HepG2 (cell line): ENCODE measurements at regions not wholly inside any gene's neighbourhood (a gene's known extent, or its start where the extent isn't known, plus 50 kb on each side); places are given as distances from the start of the nearest gene placed in this dataset.

Experiments
- ATAC-seq: fragments of 200-7000 bp; cut with Tn5 transposase; 3 replicates; pipeline ENCODE4 v1.9.1; 2020; ENCODE audit warnings: mild to moderate bottlenecking, moderate library complexity
- BruUV-seq: library from RNA; stranded (reverse); fragments of 400-500 nt; replicated peaks from 2 replicates; lab custom pipeline; 2021; lab: Mats Ljungman, UMichigan
- CTCF ChIA-PET: fragments of 300-600 bp; formaldehyde crosslinking; extraction: SDS; loops from one replicate; lab custom pipeline; 2021; ENCODE audit warnings: low total read pairs, inconsistent platforms, low intra/inter-chr PET ratio; lab: Yijun Ruan, JAX
- POLR2A ChIA-PET: fragments of 350-600 bp; sonication (Branson Sonifier 250); formaldehyde crosslinking; loops from one replicate; lab custom pipeline; 2020; ENCODE audit warnings: antibody characterized with exemption, inconsistent platforms; lab: Yijun Ruan, JAX
- DNase-seq: peaks from one replicate; pipeline ENCODE4 v3.0.0-alpha.2; 2015; ENCODE audit warnings: low spot score
- FAIRE-seq: peaks from 3 replicates; lab custom pipeline; 2011; peaks lifted over from hg19 to GRCh38; lab: Jason Lieb, UNC
- H2AFZ ChIP-seq: one replicate; pipeline ENCODE4 v1.6.1; 2011; ENCODE audit warnings: low read length, inconsistent platforms
- H3K27ac ChIP-seq: fragments of 300-600 bp; 3 replicates; pipeline ENCODE4 v1.8.0; 2011; ENCODE audit warnings: mixed run types, mild to moderate bottlenecking, mixed read lengths, low read length, inconsistent platforms; ENCODE audit not compliant: insufficient read depth; ENCODE audit errors: extremely low read length
- H3K27me3 ChIP-seq, 2 experiments: fragments of 200-600 bp in 1 of 2; 2 replicates in 1 of 2; 3 replicates in 1 of 2; pipeline versions ENCODE4 v1.6.0 to v1.8.0; 2011; ENCODE audit warnings: low read length in 2 of 2, mild to moderate bottlenecking in 2 of 2, moderate library complexity in 2 of 2, inconsistent platforms in 1 of 2; ENCODE audit not compliant: insufficient read depth in 2 of 2, control insufficient read depth in 1 of 2
- H3K36me3 ChIP-seq, 2 experiments: fragments of 200-600 bp in 1 of 2; replicated peaks in 1 of 2; 2 replicates in 1 of 2; 3 replicates in 1 of 2; pipeline versions ENCODE4 v1.5.1 to v1.8.0; 2011; ENCODE audit warnings: low read length in 2 of 2, inconsistent platforms in 1 of 2; ENCODE audit not compliant: insufficient read depth in 2 of 2, control insufficient read depth in 1 of 2
- H3K4me1 ChIP-seq: 2 replicates; pipeline ENCODE4 v1.5.1; 2012; ENCODE audit warnings: low read length, inconsistent platforms; ENCODE audit not compliant: insufficient read depth
- H3K4me2 ChIP-seq: 2 replicates; pipeline ENCODE4 v1.6.0; 2011; ENCODE audit warnings: low read depth, low read length, inconsistent platforms
- H3K4me3 ChIP-seq, 3 experiments: fragments of 200-600 bp in 1 of 3; sonication (generic), shearing (Covaris generic) in 1 of 3; replicated peaks in 1 of 3; 2 replicates each; pipeline ENCODE4 v1.5.1; 2011 to 2016; ENCODE audit warnings: low read length in 3 of 3, inconsistent platforms in 2 of 3, low read depth in 2 of 3, mild to moderate bottlenecking in 2 of 3, control low read depth in 1 of 3, mixed read lengths in 1 of 3; ENCODE audit not compliant: insufficient read depth in 1 of 3
- H3K79me2 ChIP-seq: one replicate; pipeline ENCODE4 v1.6.1; 2011; ENCODE audit warnings: low read length, inconsistent platforms; ENCODE audit not compliant: insufficient read depth
- H3K9ac ChIP-seq: 2 replicates; pipeline ENCODE4 v1.6.0; 2011; ENCODE audit warnings: mild to moderate bottlenecking, low read depth, low read length, inconsistent platforms; ENCODE audit not compliant: insufficient read depth
- H3K9me3 ChIP-seq: 2 replicates; pipeline ENCODE4 v1.5.1; 2012; ENCODE audit warnings: mild to moderate bottlenecking, low read length
- H4K20me1 ChIP-seq: 2 replicates; pipeline ENCODE4 v1.6.0; 2011; ENCODE audit warnings: inconsistent platforms, mild to moderate bottlenecking, low read length, moderate library complexity; ENCODE audit not compliant: insufficient read depth
- ATF7 ChIP-seq, 2 experiments: fragments of 450-650 bp in 1 of 2; sonication (generic) in 1 of 2; formaldehyde crosslinking in 1 of 2; IDR thresholded peaks; 2 replicates each; pipeline versions ENCODE4 v1.4.0 to v1.6.1; 2016 to 2020; ENCODE audit warnings: antibody characterized with exemption in 1 of 2, mild to moderate bottlenecking in 1 of 2, missing genetic modification reagents in 1 of 2
- FOXP1 ChIP-seq, 2 experiments: fragments of 450-650 bp in 1 of 2; IDR thresholded peaks; 2 replicates each; pipeline ENCODE4 v1.6.1; 2017 to 2018; ENCODE audit warnings: antibody characterized with exemption in 1 of 2
- HINFP ChIP-seq: sonication (generic); formaldehyde crosslinking; IDR thresholded peaks from 2 replicates; pipeline ENCODE4 v1.4.0; 2020; ENCODE audit warnings: low read depth, mild to moderate bottlenecking, missing genetic modification reagents
- MYNN ChIP-seq: sonication (generic); formaldehyde crosslinking; IDR thresholded peaks from 2 replicates; pipeline ENCODE4 v1.4.0; 2020; ENCODE audit warnings: mild to moderate bottlenecking, low read depth, missing genetic modification reagents
- NCOR1 ChIP-seq: fragments of 200-600 bp; sonication (generic); IDR thresholded peaks from 2 replicates; pipeline ENCODE4 v1.7.0; 2017; ENCODE audit warnings: antibody characterized with exemption, low read length, borderline replicate concordance
- NFYC ChIP-seq: IDR thresholded peaks from 2 replicates; pipeline ENCODE4 v1.6.1; 2016; ENCODE audit warnings: missing genetic modification reagents, missing compliant biosample characterization
- PAWR ChIP-seq: sonication (generic); formaldehyde crosslinking; IDR thresholded peaks from 2 replicates; pipeline ENCODE4 v1.4.0; 2020; ENCODE audit warnings: missing genetic modification reagents, mild to moderate bottlenecking, borderline replicate concordance
- TEAD2 ChIP-seq: sonication (generic); formaldehyde crosslinking; IDR thresholded peaks from 2 replicates; pipeline ENCODE4 v1.9.0; 2021; ENCODE audit warnings: missing genetic modification reagents
- TRAFD1 ChIP-seq: sonication (generic); formaldehyde crosslinking; IDR thresholded peaks from 2 replicates; pipeline ENCODE4 v1.5.1; 2020; ENCODE audit warnings: missing genetic modification reagents, mild to moderate bottlenecking, borderline replicate concordance
- U2AF2 ChIP-seq: fragments of 200-400 bp; formaldehyde crosslinking; IDR thresholded peaks from 2 replicates; pipeline ENCODE4 v1.6.1; 2017; ENCODE audit warnings: low read depth, mild to moderate bottlenecking, low read length
- XRCC5 ChIP-seq: fragments of 200-400 bp; formaldehyde crosslinking; optimal IDR thresholded peaks from 2 replicates; pipeline ENCODE3; 2017; ENCODE audit warnings: mild to moderate bottlenecking, low read length
- ZFYVE20 ChIP-seq: sonication (generic); formaldehyde crosslinking; IDR thresholded peaks from 2 replicates; pipeline ENCODE4 v1.8.0; 2023; ENCODE audit warnings: low read depth, mild to moderate bottlenecking, moderate library complexity, missing genetic modification reagents, borderline replicate concordance
- ZMYM4 ChIP-seq: sonication (generic); formaldehyde crosslinking; IDR thresholded peaks from 2 replicates; pipeline ENCODE4 v1.8.1; 2023; ENCODE audit warnings: mild to moderate bottlenecking, missing genetic modification reagents
- ZNF24 ChIP-seq: fragments of 450-650 bp; IDR thresholded peaks from 2 replicates; pipeline ENCODE4 v1.6.1; 2017; ENCODE audit warnings: antibody characterized with exemption, mild to moderate bottlenecking
- ZNF75D ChIP-seq: sonication (generic); formaldehyde crosslinking; IDR thresholded peaks from 2 replicates; pipeline ENCODE4 v1.8.1; 2023; ENCODE audit warnings: missing genetic modification reagents, mild to moderate bottlenecking, borderline replicate concordance
- ZSCAN12 ChIP-seq: sonication (generic); formaldehyde crosslinking; IDR thresholded peaks from 2 replicates; pipeline ENCODE4 v1.9.0; 2021; ENCODE audit warnings: mild to moderate bottlenecking, missing genetic modification reagents
- WGBS: methylation state at CpG from one replicate; pipeline ENCODE4 v1.1.6; 2017; ENCODE audit warnings: low lambda C conversion rate; 5-methylcytosine and 5-hydroxymethylcytosine counted together
- in situ Hi-C: cut with HindIII; loops from 2 replicates; pipeline ENCODE4 v1.10.0; 2017; ENCODE audit warnings: low pct_unique_long_range_greater_than_20kb; ENCODE audit not compliant: extremely low pct_ligation_motif_present
- intact Hi-C: fragments of 100-400 bp; cut with micrococcal nuclease; formaldehyde crosslinking; loops from one replicate; pipeline ENCODE4 v1.10.0; 2022; ENCODE audit not compliant: unreplicated experiment

- TF ChIP-seq MYNN (CRISPR knock-in tag), result no peak
- no peak for TF ChIP-seq PAWR (CRISPR knock-in tag)
These were observed 197.1 kb downstream of the ATP23 start (continued) for GRCh38 chr12:58138424-58138823.

GRCh38 chr12:58139894-58140293 is 198.5 kb downstream of the ATP23 start:
- in situ Hi-C loops, result no loop called here
- no peaks in the 10 kb centered on the region for H3K27me3 ChIP-seq
- POLR2A ChIA-PET, result no interaction called here
- no peak for ATAC-seq
- H3K4me3 ChIP-seq, result no peak overlapping the region
- no peak overlapping the region for H2AFZ ChIP-seq
- no peaks in the 10 kb centered on the region for H3K4me1 ChIP-seq
- DNase-seq, result no peak
- FAIRE-seq, result no peak
- intact Hi-C loops, result no loop called here
- H3K36me3 ChIP-seq, result no peaks in the 10 kb centered on the region
- no peak for TF ChIP-seq NCOR1
- TF ChIP-seq ATF7 (IDR thresholded peaks at IDR 0.05), result peak; percentile 41; the same call in 1 of the 2 replicates
- no peak for TF ChIP-seq ATF7 (CRISPR knock-in tag; IDR thresholded peaks at IDR 0.05)
- TF ChIP-seq, all 625 proteins: peak for 1
- no TSS peak for BruUV-seq
- Histone ChIP-seq H3K9ac (no peak overlapping the region), H3K9me3 (no peaks in the 10 kb centered on the region), H3K27ac (no peak overlapping the region), H3K79me2 (no peaks in the 10 kb centered on the region), H3K4me2 (no peak overlapping the region), H4K20me1 (no peaks in the 10 kb centered on the region)
- WGBS, result 4% methylated on average over 1 of the region's 1 CpG
- CTCF ChIA-PET, result no interaction called here

- no peak for ATAC-seq
- in situ Hi-C loops, result no loop called here
- 0% methylated on average over 1 of the region's 1 CpG for WGBS
- TF ChIP-seq TEAD2 (CRISPR knock-in tag) (no peak), NFYC (CRISPR knock-in tag) (no peak), HINFP (no peak), ZMYM4 (no peak), U2AF2 (no peak), XRCC5 (no peak), TRAFD1 (no peak), FOXP1 (IDR thresholded peaks at IDR 0.05) (no peak), FOXP1 (CRISPR knock-in tag; IDR thresholded peaks at IDR 0.05) (no peak), ZSCAN12 (CRISPR knock-in tag) (no peak), ZNF75D (no peak), ZFYVE20 (CRISPR knock-in tag) (no peak), ZNF24 (no peak)
These were observed 199.0 kb downstream of the ATP23 start for GRCh38 chr12:58140395-58140794.

More at GRCh38 chr12:58140395-58140794, 199.0 kb downstream of the ATP23 start:
- POLR2A ChIA-PET, result no interaction called here
- no peak overlapping the region for H3K4me2 ChIP-seq
- no peak overlapping the region for H2AFZ ChIP-seq
- intact Hi-C loops, result no loop called here
- no peaks in the 10 kb centered on the region for H3K36me3 ChIP-seq
- FAIRE-seq (no peak), DNase-seq (no peak)
- H3K4me1 ChIP-seq, result no peaks in the 10 kb centered on the region
- CTCF ChIA-PET, result no interaction called here
- H3K4me3 ChIP-seq, result no peak overlapping the region
- no peak overlapping the region for H3K27ac ChIP-seq
- no peaks in the 10 kb centered on the region for H3K79me2 ChIP-seq
- H3K27me3 ChIP-seq, result no peaks in the 10 kb centered on the region
- BruUV-seq, result no TSS peak
- no peaks in the 10 kb centered on the region for H4K20me1 ChIP-seq
- H3K9ac ChIP-seq, result no peak overlapping the region
- H3K9me3 ChIP-seq, result no peaks in the 10 kb centered on the region
